OCI-LY1 (cell line): ENCODE measurements at regions not wholly inside any gene's neighbourhood (a gene's known extent, or its start where the extent isn't known, plus 50 kb on each side); places are given as distances from the start of the nearest gene placed in this dataset.

ENCODE experiments used
- H2AFZ ChIP-seq: fragments of 200-600 bp; sonication (generic), shearing (Covaris generic); 2 replicates; pipeline ENCODE4 v1.6.0; 2014; ENCODE audit warnings: antibody characterized with exemption, mild to moderate bottlenecking, low read length
- H3F3A ChIP-seq: fragments of 200-600 bp; sonication (generic), shearing (Covaris generic); 2 replicates; pipeline ENCODE4 v1.6.0; 2014; ENCODE audit warnings: mild to moderate bottlenecking, antibody characterized with exemption, low read length, moderate library complexity; ENCODE audit not compliant: insufficient read depth
- H3K27ac ChIP-seq: fragments of 200-600 bp; sonication (generic); 2 replicates; pipeline ENCODE4 v1.5.1; 2014; ENCODE audit warnings: low read length, mixed run types, mild to moderate bottlenecking, low read depth; ENCODE audit not compliant: poor library complexity, severe bottlenecking
- H3K27me3 ChIP-seq: fragments of 200-600 bp; sonication (generic); 2 replicates; pipeline ENCODE4 v1.6.0; 2014; ENCODE audit warnings: antibody characterized with exemption, mild to moderate bottlenecking, low read length, moderate library complexity; ENCODE audit not compliant: insufficient read depth
- H3K36me3 ChIP-seq: fragments of 200-600 bp; sonication (generic); 2 replicates; pipeline ENCODE4 v1.6.1; 2014; ENCODE audit warnings: mild to moderate bottlenecking, antibody characterized with exemption, low read length, moderate library complexity, mixed read lengths; ENCODE audit not compliant: insufficient read depth
- H3K4me1 ChIP-seq: fragments of 200-600 bp; sonication (generic); 2 replicates; pipeline ENCODE4 v1.5.1; 2014; ENCODE audit warnings: mild to moderate bottlenecking, low read length, moderate library complexity; ENCODE audit not compliant: insufficient read depth, severe bottlenecking
- H3K4me2 ChIP-seq: fragments of 200-600 bp; sonication (generic), shearing (Covaris generic); 2 replicates; pipeline ENCODE4 v1.6.1; 2014; ENCODE audit warnings: low read length
- H3K4me3 ChIP-seq: fragments of 200-600 bp; sonication (generic); 2 replicates; pipeline ENCODE4 v1.5.1; 2014; ENCODE audit warnings: low read length, low read depth, mild to moderate bottlenecking, mixed read lengths; ENCODE audit not compliant: poor library complexity, severe bottlenecking
- H3K79me2 ChIP-seq: fragments of 200-600 bp; shearing (Covaris generic); 2 replicates; pipeline ENCODE4 v1.6.1; 2016; ENCODE audit warnings: mixed run types, low read length, mixed read lengths; ENCODE audit not compliant: insufficient read depth
- H3K9ac ChIP-seq: fragments of 200-600 bp; sonication (generic), shearing (Covaris generic); 2 replicates; pipeline ENCODE4 v1.6.1; 2014; ENCODE audit warnings: mild to moderate bottlenecking, low read length, mixed read lengths
- H3K9me2 ChIP-seq: fragments of 200-600 bp; sonication (generic), shearing (Covaris generic); 2 replicates; pipeline ENCODE4 v1.6.1; 2014; ENCODE audit warnings: low read depth, mild to moderate bottlenecking, low read length, mixed read lengths
- H3K9me3 ChIP-seq: fragments of 200-600 bp; shearing (Covaris generic); 2 replicates; pipeline ENCODE4 v1.6.1; 2014; ENCODE audit warnings: low read length, mixed read lengths
- H4K20me1 ChIP-seq: fragments of 200-600 bp; sonication (generic), shearing (Covaris generic); 2 replicates; pipeline ENCODE4 v1.6.0; 2016; ENCODE audit warnings: mild to moderate bottlenecking, low read length; ENCODE audit not compliant: insufficient read depth
- EZH2 ChIP-seq: fragments of 200-600 bp; sonication (generic), shearing (Covaris generic); IDR thresholded peaks from 2 replicates; pipeline ENCODE4 v1.8.0; 2017; ENCODE audit warnings: borderline replicate concordance, mixed run types, mild to moderate bottlenecking, antibody characterized with exemption, low read length, moderate library complexity, mixed read lengths
- TF ChIP-seq, protein P1 (sequence below): fragments of 200-600 bp; sonication (generic), shearing (Covaris generic); IDR thresholded peaks from 2 replicates; pipeline ENCODE4 v1.5.1; 2017; ENCODE audit warnings: mild to moderate bottlenecking, antibody characterized with exemption, low read length, moderate library complexity, mixed read lengths

- Histone ChIP-seq H3K36me3 (no peaks in the 10 kb centered on the region), H3K9me2 (no peaks in the 10 kb centered on the region), H2AFZ (no peak overlapping the region), H3K27me3 (no peaks in the 10 kb centered on the region), H3K4me3 (no peak overlapping the region), H4K20me1 (no peaks in the 10 kb centered on the region), H3K9ac (no peak overlapping the region), H3K27ac (no peak overlapping the region), H3K4me2 (no peak overlapping the region), H3K9me3 (no peaks in the 10 kb centered on the region), H3K4me1 (no peaks in the 10 kb centered on the region), H3K79me2 (no peaks in the 10 kb centered on the region), H3F3A (no peaks in the 10 kb centered on the region)
- TF ChIP-seq, protein P1, sequence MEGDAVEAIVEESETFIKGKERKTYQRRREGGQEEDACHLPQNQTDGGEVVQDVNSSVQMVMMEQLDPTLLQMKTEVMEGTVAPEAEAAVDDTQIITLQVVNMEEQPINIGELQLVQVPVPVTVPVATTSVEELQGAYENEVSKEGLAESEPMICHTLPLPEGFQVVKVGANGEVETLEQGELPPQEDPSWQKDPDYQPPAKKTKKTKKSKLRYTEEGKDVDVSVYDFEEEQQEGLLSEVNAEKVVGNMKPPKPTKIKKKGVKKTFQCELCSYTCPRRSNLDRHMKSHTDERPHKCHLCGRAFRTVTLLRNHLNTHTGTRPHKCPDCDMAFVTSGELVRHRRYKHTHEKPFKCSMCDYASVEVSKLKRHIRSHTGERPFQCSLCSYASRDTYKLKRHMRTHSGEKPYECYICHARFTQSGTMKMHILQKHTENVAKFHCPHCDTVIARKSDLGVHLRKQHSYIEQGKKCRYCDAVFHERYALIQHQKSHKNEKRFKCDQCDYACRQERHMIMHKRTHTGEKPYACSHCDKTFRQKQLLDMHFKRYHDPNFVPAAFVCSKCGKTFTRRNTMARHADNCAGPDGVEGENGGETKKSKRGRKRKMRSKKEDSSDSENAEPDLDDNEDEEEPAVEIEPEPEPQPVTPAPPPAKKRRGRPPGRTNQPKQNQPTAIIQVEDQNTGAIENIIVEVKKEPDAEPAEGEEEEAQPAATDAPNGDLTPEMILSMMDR: no peak
- no peak for TF ChIP-seq EZH2
These were observed 1332.2 kb upstream of the PRMT6 start for GRCh38 chr1:105724286-105724685.

GRCh38 chr1:105730701-105731100 lies 1325.8 kb upstream of the PRMT6 start:
- no peaks in the 10 kb centered on the region for H3K27me3 ChIP-seq
- no peak overlapping the region for H3K4me3 ChIP-seq
- H3F3A ChIP-seq: no peaks in the 10 kb centered on the region
- no peak overlapping the region for H3K4me2 ChIP-seq
- no peaks in the 10 kb centered on the region for H3K79me2 ChIP-seq
- H3K36me3 ChIP-seq: no peaks in the 10 kb centered on the region
- H3K27ac ChIP-seq: no peak overlapping the region
- no peaks in the 10 kb centered on the region for H3K4me1 ChIP-seq
- H3K9me2 ChIP-seq: no peaks in the 10 kb centered on the region
- no peak overlapping the region for H2AFZ ChIP-seq
- H3K9ac ChIP-seq: no peak overlapping the region
- no peaks in the 10 kb centered on the region for H4K20me1 ChIP-seq
- no peak for TF ChIP-seq EZH2
- TF ChIP-seq, protein P1: no peak
- H3K9me3 ChIP-seq: no peaks in the 10 kb centered on the region

GRCh38 chr1:105736349-105736748 lies 1320.1 kb upstream of the PRMT6 start:
- Histone ChIP-seq H3K27me3 (no peaks in the 10 kb centered on the region), H3F3A (no peaks in the 10 kb centered on the region), H3K4me3 (no peak overlapping the region), H4K20me1 (no peaks in the 10 kb centered on the region), H3K27ac (no peak overlapping the region), H3K9me2 (no peaks in the 10 kb centered on the region), H3K79me2 (no peaks in the 10 kb centered on the region), H3K9ac (no peak overlapping the region), H3K4me2 (no peak overlapping the region), H2AFZ (no peak overlapping the region), H3K4me1 (no peaks in the 10 kb centered on the region), H3K36me3 (no peaks in the 10 kb centered on the region), H3K9me3 (no peaks in the 10 kb centered on the region)
- TF ChIP-seq EZH2: no peak
- TF ChIP-seq, protein P1: no peak
